Neural crest cell (in vitro differentiated cells): ENCODE measurements at regions not wholly inside any gene's neighbourhood (a gene's known extent, or its start where the extent isn't known, plus 50 kb on each side); places are given as distances from the start of the nearest gene placed in this dataset.

Experiments used
- DNase-seq: peaks from one replicate; pipeline ENCODE4 v3.0.0; 2021; ENCODE audit warnings: low read depth, mixed read lengths, low spot score
- H3K27ac Mint-ChIP-seq: one replicate; pipeline ENCODE4 v1.8.0; 2021; ENCODE audit warnings: mild to moderate bottlenecking, mixed read lengths; ENCODE audit not compliant: unreplicated experiment
- H3K27me3 Mint-ChIP-seq: 2 replicates; pipeline ENCODE4 v1.8.0; 2021; ENCODE audit warnings: low read depth, mild to moderate bottlenecking, mixed read lengths
- H3K36me3 Mint-ChIP-seq: 2 replicates; pipeline ENCODE4 v1.8.0; 2021; ENCODE audit warnings: low read depth, mild to moderate bottlenecking, mixed read lengths
- H3K4me1 Mint-ChIP-seq: 2 replicates; pipeline ENCODE4 v1.8.0; 2021; ENCODE audit warnings: mixed read lengths
- H3K4me3 Mint-ChIP-seq: one replicate; pipeline ENCODE4 v1.8.0; 2021; ENCODE audit warnings: mild to moderate bottlenecking, mixed read lengths
- H3K9me3 Mint-ChIP-seq: 2 replicates; pipeline ENCODE4 v1.8.0; 2021; ENCODE audit warnings: mixed read lengths
- TF ChIP-seq, protein P1 (sequence below): fragments of 200-600 bp; sonication (generic); conservative IDR thresholded peaks from 2 replicates; pipeline ENCODE4 v1.5.0; 2021; ENCODE audit warnings: antibody characterized with exemption, mild to moderate bottlenecking

DNA sequence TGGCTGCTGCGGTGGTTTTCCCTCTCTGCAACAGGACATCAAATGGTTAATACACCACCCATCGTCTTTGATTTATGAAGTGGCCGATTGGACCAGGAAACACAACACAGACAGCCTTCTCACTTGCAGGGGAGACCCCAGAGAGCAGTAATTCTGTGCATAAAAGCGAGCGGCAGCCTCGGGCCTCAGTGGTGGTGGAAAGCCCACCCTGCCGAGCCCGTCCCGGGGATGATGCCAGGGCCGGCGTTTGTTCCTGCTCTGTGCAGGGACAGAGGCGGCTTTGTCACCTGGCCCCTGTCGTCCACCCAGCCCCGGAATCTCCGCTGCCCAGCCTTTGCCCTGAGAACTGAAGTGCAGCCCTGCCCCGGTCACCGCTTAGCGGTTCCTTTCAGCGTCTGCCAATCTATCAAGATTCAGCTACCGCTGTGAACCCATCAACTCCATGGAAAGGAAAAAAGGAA lies 184.4 kb downstream of the TSHZ3 start:
- H3K4me1 Mint-ChIP-seq = no peaks in the 10 kb centered on the region
- no peaks in the 10 kb centered on the region for H3K9me3 Mint-ChIP-seq
- peaks cover 4% of the 10 kb centered on the region for H3K27me3 Mint-ChIP-seq
- TF ChIP-seq, protein P1, sequence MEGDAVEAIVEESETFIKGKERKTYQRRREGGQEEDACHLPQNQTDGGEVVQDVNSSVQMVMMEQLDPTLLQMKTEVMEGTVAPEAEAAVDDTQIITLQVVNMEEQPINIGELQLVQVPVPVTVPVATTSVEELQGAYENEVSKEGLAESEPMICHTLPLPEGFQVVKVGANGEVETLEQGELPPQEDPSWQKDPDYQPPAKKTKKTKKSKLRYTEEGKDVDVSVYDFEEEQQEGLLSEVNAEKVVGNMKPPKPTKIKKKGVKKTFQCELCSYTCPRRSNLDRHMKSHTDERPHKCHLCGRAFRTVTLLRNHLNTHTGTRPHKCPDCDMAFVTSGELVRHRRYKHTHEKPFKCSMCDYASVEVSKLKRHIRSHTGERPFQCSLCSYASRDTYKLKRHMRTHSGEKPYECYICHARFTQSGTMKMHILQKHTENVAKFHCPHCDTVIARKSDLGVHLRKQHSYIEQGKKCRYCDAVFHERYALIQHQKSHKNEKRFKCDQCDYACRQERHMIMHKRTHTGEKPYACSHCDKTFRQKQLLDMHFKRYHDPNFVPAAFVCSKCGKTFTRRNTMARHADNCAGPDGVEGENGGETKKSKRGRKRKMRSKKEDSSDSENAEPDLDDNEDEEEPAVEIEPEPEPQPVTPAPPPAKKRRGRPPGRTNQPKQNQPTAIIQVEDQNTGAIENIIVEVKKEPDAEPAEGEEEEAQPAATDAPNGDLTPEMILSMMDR = no peak
- DNase-seq = no peak
- no peak overlapping the region for H3K4me3 Mint-ChIP-seq
- no peaks in the 10 kb centered on the region for H3K36me3 Mint-ChIP-seq
- no peak overlapping the region for H3K27ac Mint-ChIP-seq

GRCh38 chr19:31160336-31160926 lies 188.8 kb downstream of the TSHZ3 start:
- H3K4me1 Mint-ChIP-seq = no peaks in the 10 kb centered on the region
- no peaks in the 10 kb centered on the region for H3K36me3 Mint-ChIP-seq
- no peaks in the 10 kb centered on the region for H3K9me3 Mint-ChIP-seq
- no peaks in the 10 kb centered on the region for H3K27me3 Mint-ChIP-seq
- no peak overlapping the region for H3K4me3 Mint-ChIP-seq
- TF ChIP-seq, protein P1 = no peak
- no peak for DNase-seq
- no peak overlapping the region for H3K27ac Mint-ChIP-seq

DNA sequence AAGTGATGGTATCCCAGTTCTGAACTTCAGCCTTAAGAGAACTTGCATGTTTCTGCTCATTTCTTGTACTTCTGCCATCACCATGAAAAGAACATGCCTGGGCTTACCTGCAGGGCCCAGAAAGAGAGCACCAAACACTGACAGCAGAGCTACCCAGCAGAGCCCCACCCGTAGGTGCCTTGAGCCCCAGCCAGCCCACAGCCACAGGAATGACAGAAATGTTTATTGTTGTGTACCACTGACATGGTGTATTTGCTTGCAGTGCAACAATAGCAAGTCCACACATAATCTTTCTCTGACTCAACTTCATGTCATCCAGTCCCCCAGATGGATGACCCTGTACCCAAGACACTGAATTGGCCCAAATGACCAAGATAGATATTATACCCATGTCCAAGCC lies 195.2 kb downstream of the TSHZ3 start:
- no peak for DNase-seq
- H3K36me3 Mint-ChIP-seq = no peaks in the 10 kb centered on the region
- no peak overlapping the region for H3K4me3 Mint-ChIP-seq
- peaks cover 3% of the 10 kb centered on the region for H3K9me3 Mint-ChIP-seq
- no peaks in the 10 kb centered on the region for H3K27me3 Mint-ChIP-seq
- H3K4me1 Mint-ChIP-seq = no peaks in the 10 kb centered on the region
- TF ChIP-seq, protein P1 = no peak
- H3K27ac Mint-ChIP-seq = no peak overlapping the region

- Mint-ChIP-seq H3K4me3 (no peak overlapping the region), H3K36me3 (no peaks in the 10 kb centered on the region), H3K4me1 (no peaks in the 10 kb centered on the region), H3K27me3 (no peaks in the 10 kb centered on the region), H3K9me3 (peaks cover 3% of the 10 kb centered on the region), H3K27ac (no peak overlapping the region)
- no peak for DNase-seq
- TF ChIP-seq, protein P1 = no peak
Observed at GRCh38 chr19:31152906-31153305, 196.3 kb downstream of the TSHZ3 start.

- Mint-ChIP-seq H3K4me1 (no peaks in the 10 kb centered on the region), H3K27ac (no peak overlapping the region), H3K27me3 (no peaks in the 10 kb centered on the region), H3K4me3 (no peak overlapping the region), H3K36me3 (no peaks in the 10 kb centered on the region), H3K9me3 (peaks cover 3% of the 10 kb centered on the region)
- DNase-seq = no peak
- TF ChIP-seq, protein P1 = no peak
Observed at GRCh38 chr19:31149441-31149941, 199.7 kb downstream of the TSHZ3 start.
